Activated CD8-positive, alpha-beta memory T cell treated with anti-CD3 and anti-CD28 coated beads, Interleukin-2, amount 50 U/mL, for 4 hours (primary cell): ENCODE measurements at regions not wholly inside any gene's neighbourhood (a gene's known extent, or its start where the extent isn't known, plus 50 kb on each side); places are given as distances from the start of the nearest gene placed in this dataset.
"Not testable (repeated sequence)": the region's sequence is repeated elsewhere in the genome, so short reads cannot be mapped to it uniquely, and the experiment has no call there.

ENCODE experiments used
- DNase-seq: peaks from one replicate; pipeline ENCODE4 v3.0.0-alpha.2; 2020

GRCh38 chr10:62500116-62500515 lies 125.9 kb downstream of the ZNF365 start:
- not testable (repeated sequence) for DNase-seq

GRCh38 chr10:62501547-62501946 lies 127.4 kb downstream of the ZNF365 start:
- DNase-seq = no peak

GRCh38 chr10:62502995-62503613 lies 128.9 kb downstream of the ZNF365 start:
- DNase-seq = no peak

GRCh38 chr10:62503872-62504271 lies 129.7 kb downstream of the ZNF365 start:
- no peak for DNase-seq

GRCh38 chr10:62506371-62506770 lies 132.2 kb downstream of the ZNF365 start:
- DNase-seq = no peak

GRCh38 chr10:62511238-62511637 lies 137.1 kb downstream of the ZNF365 start:
- DNase-seq = no peak

GRCh38 chr10:62511656-62512055 lies 137.5 kb downstream of the ZNF365 start:
- no peak for DNase-seq

GRCh38 chr10:62512732-62513475 lies 138.7 kb downstream of the ZNF365 start:
- no peak for DNase-seq

- no peak for DNase-seq
Observed at GRCh38 chr10:62514079-62514693, 140.0 kb downstream of the ZNF365 start.

- DNase-seq = no peak
Observed at GRCh38 chr10:62517252-62517651, 143.1 kb downstream of the ZNF365 start.

GRCh38 chr10:62527019-62527827 lies 153.1 kb downstream of the ZNF365 start:
- DNase-seq = peak; percentile 12

GRCh38 chr10:62528441-62528840 lies 154.3 kb downstream of the ZNF365 start:
- DNase-seq = no peak

- DNase-seq = no peak
Observed at GRCh38 chr10:62529396-62529795, 155.2 kb downstream of the ZNF365 start.

- DNase-seq = no peak
Observed at GRCh38 chr10:62534031-62534430, 159.9 kb downstream of the ZNF365 start.

- DNase-seq = no peak
Observed at GRCh38 chr10:62538606-62539005, 164.4 kb downstream of the ZNF365 start.

GRCh38 chr10:62540389-62540788 lies 166.2 kb downstream of the ZNF365 start:
- DNase-seq = no peak

GRCh38 chr10:62541811-62542210 lies 167.6 kb downstream of the ZNF365 start:
- no peak for DNase-seq

- DNase-seq = no peak
Observed at GRCh38 chr10:62543571-62544355, 169.6 kb downstream of the ZNF365 start.

- no peak for DNase-seq
Observed at GRCh38 chr10:62545160-62546066, 171.2 kb downstream of the ZNF365 start.

GRCh38 chr10:62548686-62549085 lies 174.5 kb downstream of the ZNF365 start:
- no peak for DNase-seq

GRCh38 chr10:62550173-62550572 lies 176.0 kb downstream of the ZNF365 start:
- DNase-seq = no peak
